Adrenal gland (tissue), 5 donors: ENCODE measurements at regions not wholly inside any gene's neighbourhood (a gene's known extent, or its start where the extent isn't known, plus 50 kb on each side); places are given as distances from the start of the nearest gene placed in this dataset.

ENCODE experiments used
- CTCF ChIP-seq, 6 experiments: fragments of 450-650 bp in 4 of 6; fragments of 200-600 bp in 2 of 6; sonication (generic) in 1 of 6; IDR thresholded peaks; 1 replicate in 5 of 6; 2 replicates in 1 of 6; pipeline versions ENCODE4 v1.5.1 to v1.8.0; 2016 to 2021; ENCODE audit warnings: antibody characterized with exemption in 6 of 6, mild to moderate bottlenecking in 2 of 6, moderate library complexity in 1 of 6
- POLR2A ChIP-seq, 2 donors: fragments of 450-650 bp; IDR thresholded peaks; one replicate each; pipeline ENCODE4 v1.6.1; 2017; ENCODE audit warnings: antibody characterized with exemption in 2 of 2, mild to moderate bottlenecking in 2 of 2, moderate library complexity in 1 of 2
- donor health status: DM: no; HTN: no; CAD: no.

DNA sequence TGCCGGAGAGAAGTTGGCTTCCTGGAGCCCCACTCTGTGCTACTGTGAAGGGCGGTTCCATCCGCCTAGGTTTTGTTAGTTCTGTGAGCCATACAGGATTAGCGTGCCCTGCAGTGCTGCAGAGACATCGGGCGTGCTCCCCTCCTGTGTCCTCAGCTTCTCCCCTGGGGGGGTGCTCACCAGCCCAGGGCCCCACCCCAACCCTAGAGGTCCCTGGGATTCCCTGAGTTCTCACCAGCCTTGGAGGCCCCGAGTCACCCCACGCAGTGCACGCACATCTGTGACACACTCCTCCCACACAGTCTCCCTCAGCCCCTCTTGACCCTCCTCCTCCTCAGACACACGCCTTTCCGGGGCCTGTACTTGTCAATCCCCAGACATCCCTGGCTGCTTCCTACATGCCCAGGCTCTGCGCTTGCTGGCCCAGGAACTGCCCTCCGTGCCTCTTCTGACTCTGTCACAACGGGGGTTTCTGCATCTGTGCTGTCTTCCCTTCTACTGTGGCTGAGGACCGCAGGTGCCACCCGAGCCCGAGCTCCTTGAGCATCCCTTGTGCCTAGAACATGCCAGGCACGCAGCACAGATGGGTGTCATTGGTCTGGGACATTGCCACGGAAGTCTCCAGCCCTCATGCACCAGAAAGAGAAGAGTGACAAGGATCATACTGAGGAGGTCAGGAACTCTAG lies 123.2 kb upstream of the RPS6KA2 start:
- TF ChIP-seq CTCF (IDR thresholded peaks at IDR 0.05) = no peak
- TF ChIP-seq POLR2A (IDR thresholded peaks at IDR 0.05) = no peak
